Right lobe of liver (tissue), 4 donors: ENCODE measurements at regions not wholly inside any gene's neighbourhood (a gene's known extent, or its start where the extent isn't known, plus 50 kb on each side); places are given as distances from the start of the nearest gene placed in this dataset.
"Not testable (repeated sequence)": the region's sequence is repeated elsewhere in the genome, so short reads cannot be mapped to it uniquely, and the experiment has no call there.

Experiments used
- POLR2A ChIP-seq: fragments of 450-650 bp; IDR thresholded peaks from one replicate; pipeline ENCODE4 v1.6.1; 2017; ENCODE audit warnings: antibody characterized with exemption, mild to moderate bottlenecking
- TF ChIP-seq, protein P1 (sequence below), 4 donors: fragments of 200-600 bp in 3 of 4; fragments of 450-650 bp in 1 of 4; IDR thresholded peaks; one replicate each; pipeline versions ENCODE4 v1.5.1 to v1.8.0; 2016 to 2022; ENCODE audit warnings: antibody characterized with exemption in 4 of 4, mild to moderate bottlenecking in 2 of 4
- donor health status: DM: no; HTN: no; CAD: no.
- donor health status: DM: no; HTN: no; CAD: no.
- donor health status: DM: no; HTN: yes; CAD: no.

DNA sequence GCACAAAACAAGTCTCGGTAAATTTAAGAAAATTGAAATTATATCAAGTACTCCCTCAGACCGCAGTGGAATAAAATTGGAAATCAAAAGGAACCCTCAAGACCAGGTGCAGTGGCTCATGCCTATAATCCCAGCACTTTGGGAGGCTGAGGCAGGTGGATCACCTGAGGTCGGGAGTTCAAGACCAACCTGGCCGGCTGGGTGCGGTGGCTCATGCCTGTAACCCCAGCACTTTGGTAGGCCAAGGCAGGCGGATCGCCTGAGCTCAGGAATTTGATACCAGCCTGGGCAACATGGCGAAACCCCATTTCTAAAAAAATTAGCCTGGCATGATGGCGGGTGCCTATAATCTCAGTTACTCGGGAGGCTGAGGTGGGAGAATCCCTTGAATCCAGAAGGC is 135.7 kb upstream of the RAG2 start:
- TF ChIP-seq, protein P1, sequence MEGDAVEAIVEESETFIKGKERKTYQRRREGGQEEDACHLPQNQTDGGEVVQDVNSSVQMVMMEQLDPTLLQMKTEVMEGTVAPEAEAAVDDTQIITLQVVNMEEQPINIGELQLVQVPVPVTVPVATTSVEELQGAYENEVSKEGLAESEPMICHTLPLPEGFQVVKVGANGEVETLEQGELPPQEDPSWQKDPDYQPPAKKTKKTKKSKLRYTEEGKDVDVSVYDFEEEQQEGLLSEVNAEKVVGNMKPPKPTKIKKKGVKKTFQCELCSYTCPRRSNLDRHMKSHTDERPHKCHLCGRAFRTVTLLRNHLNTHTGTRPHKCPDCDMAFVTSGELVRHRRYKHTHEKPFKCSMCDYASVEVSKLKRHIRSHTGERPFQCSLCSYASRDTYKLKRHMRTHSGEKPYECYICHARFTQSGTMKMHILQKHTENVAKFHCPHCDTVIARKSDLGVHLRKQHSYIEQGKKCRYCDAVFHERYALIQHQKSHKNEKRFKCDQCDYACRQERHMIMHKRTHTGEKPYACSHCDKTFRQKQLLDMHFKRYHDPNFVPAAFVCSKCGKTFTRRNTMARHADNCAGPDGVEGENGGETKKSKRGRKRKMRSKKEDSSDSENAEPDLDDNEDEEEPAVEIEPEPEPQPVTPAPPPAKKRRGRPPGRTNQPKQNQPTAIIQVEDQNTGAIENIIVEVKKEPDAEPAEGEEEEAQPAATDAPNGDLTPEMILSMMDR (IDR thresholded peaks at IDR 0.05) = not testable (repeated sequence)
- not testable (repeated sequence) for TF ChIP-seq POLR2A
